ENCODE measurements at regions not wholly inside any gene's neighbourhood (a gene's known extent, or its start where the extent isn't known, plus 50 kb on each side); places are given as distances from the start of the nearest gene placed in this dataset.

GRCh38 chr3:3295586-3295985 is 116.1 kb upstream of the CRBN start:
- no peak for TF ChIP-seq ZNF274 (IDR thresholded peaks at IDR 0.05; ENCODE audit: borderline replicate concordance, low read depth, low read length)
- TF ChIP-seq PHF20 (IDR thresholded peaks at IDR 0.05; ENCODE audit: partially characterized antibody): no peak
- no peak for TF ChIP-seq JUND (IDR thresholded peaks at IDR 0.05; ENCODE audit: borderline replicate concordance, low read depth, low read length)
- TF ChIP-seq JUND (tag; IDR thresholded peaks at IDR 0.05; ENCODE audit: borderline replicate concordance, low read depth, low read length): no peak
- TF ChIP-seq FOXK2 (conservative IDR thresholded peaks at IDR 0.05 in 1 of 2, IDR thresholded peaks at IDR 0.05 in 1 of 2; ENCODE audit: low read depth in 2 of 2): no peak
- TF ChIP-seq TEAD4 (IDR thresholded peaks at IDR 0.05; ENCODE audit: low read length): no peak
- TF ChIP-seq TEAD4 (CRISPR knock-in tag; IDR thresholded peaks at IDR 0.05; ENCODE audit: borderline replicate concordance): no peak
- TF ChIP-seq CREM (IDR thresholded peaks at IDR 0.05; ENCODE audit: low read depth): no peak
- no peak for TF ChIP-seq STAT5B (CRISPR knock-in tag; IDR thresholded peaks at IDR 0.05)
- TF ChIP-seq ZNF79 (CRISPR knock-in tag; IDR thresholded peaks at IDR 0.05; ENCODE audit: low read depth): no peak
- TF ChIP-seq ZNF407 (IDR thresholded peaks at IDR 0.05; ENCODE audit: low read depth): no peak
- no peak for TF ChIP-seq FOXJ3 (CRISPR knock-in tag; IDR thresholded peaks at IDR 0.05)
- no peak for TF ChIP-seq CTCF (IDR thresholded peaks at IDR 0.05 in 2 of 3, conservative IDR thresholded peaks at IDR 0.05 in 1 of 3; ENCODE audit: insufficient read depth in 2 of 3, low read depth in 1 of 3, low read length in 3 of 3)
- TF ChIP-seq POLR2AphosphoS5 (IDR thresholded peaks at IDR 0.05; ENCODE audit: control insufficient read depth, insufficient read depth, low read depth, low read length): no peak
- TF ChIP-seq ZNF175 (CRISPR knock-in tag; IDR thresholded peaks at IDR 0.05; ENCODE audit: low read depth): no peak

Measured in K562 (cell line).